Heart left ventricle (tissue), 13 donors: ENCODE measurements at regions not wholly inside any gene's neighbourhood (a gene's known extent, or its start where the extent isn't known, plus 50 kb on each side); places are given as distances from the start of the nearest gene placed in this dataset.
"Not testable (repeated sequence)": the region's sequence is repeated elsewhere in the genome, so short reads cannot be mapped to it uniquely, and the experiment has no call there.

Source experiments
- CTCF ChIP-seq, 12 donors: fragments of 200-600 bp; sonication (generic) in 4 of 12; IDR thresholded peaks; one replicate each; pipeline versions ENCODE4 v1.5.0 to v1.8.0; 2018 to 2022; ENCODE audit warnings: antibody characterized with exemption in 12 of 12, mild to moderate bottlenecking in 5 of 12
- POLR2A ChIP-seq, 2 donors: fragments of 450-650 bp; IDR thresholded peaks; one replicate each; pipeline ENCODE4 v1.6.1; 2017; ENCODE audit warnings: antibody characterized with exemption in 2 of 2, mild to moderate bottlenecking in 2 of 2, moderate library complexity in 2 of 2
- donor health status: ischemic (EF 13 %, LVEDD 7.1; RV severe dilation, severe dysfunction).
- donor health status: DM: no; HTN: yes; CAD: no.
- donor health status: DM: no; HTN: no; CAD: no.
- donor health status: ischemic (EF 25% LVEDD 6.9; RV normal size, moderate dysfunction).
- donor health status: ischemic (EF 25% LVEDD 5.7; RV mildly dilated, moderate dysfunction).
- donor health status: ischemic (EF 35%, LVEDD 5.7; RV mildly dilated, moderate dysfunction).
- donor health status: nonischemic (EF 11% LVEDD 7.7; RV severe dilation, severe dysfunction).
- donor health status: DM: yes; HTN: yes; CAD: no.
- donor health status: PGD.
- donor health status: ischemic (EF 29% LVEDD 5.4; RV normal size, mild dysfunction).
- donor health status: nonischemic (EF 23%, LVEDD 6.1; RV moderate dilation, normal function).

- TF ChIP-seq CTCF, POLR2A (IDR thresholded peaks at IDR 0.05): not testable (repeated sequence)
These were observed 302.6 kb downstream of the ZNF33B start for GRCh38 chr10:42335653-42336296.
